NCI-H524 treated with DMSO at 0.1 percent for 48 hours (cell line): ENCODE measurements at regions not wholly inside any gene's neighbourhood (a gene's known extent, or its start where the extent isn't known, plus 50 kb on each side); places are given as distances from the start of the nearest gene placed in this dataset.
"Not testable (repeated sequence)": the region's sequence is repeated elsewhere in the genome, so short reads cannot be mapped to it uniquely, and the experiment has no call there.

Experiments
- DNase-seq: peaks from one replicate; lab custom pipeline; 2025; lab: John Stamatoyannopoulos, UW

GRCh38 chr5:136924490-136924889 lies 559.1 kb upstream of the TRPC7 start:
- DNase-seq = no peak

GRCh38 chr5:136910625-136911024 lies 545.3 kb upstream of the TRPC7 start:
- DNase-seq = no peak

GRCh38 chr5:136909906-136910305 lies 544.6 kb upstream of the TRPC7 start:
- DNase-seq = no peak

GRCh38 chr5:136907371-136907770 lies 542.0 kb upstream of the TRPC7 start:
- DNase-seq = no peak

- no peak for DNase-seq
Measured at GRCh38 chr5:136906545-136906944, 541.2 kb upstream of the TRPC7 start.

GRCh38 chr5:136905571-136905970 lies 540.2 kb upstream of the TRPC7 start:
- no peak for DNase-seq

GRCh38 chr5:136894070-136894469 lies 528.7 kb upstream of the TRPC7 start:
- no peak for DNase-seq

GRCh38 chr5:136892000-136892399 lies 526.7 kb upstream of the TRPC7 start:
- DNase-seq = no peak

- no peak for DNase-seq
Measured at GRCh38 chr5:136891175-136891972, 526.0 kb upstream of the TRPC7 start.

- peak; percentile 95 for DNase-seq
Measured at GRCh38 chr5:136890431-136891148, 525.2 kb upstream of the TRPC7 start.

GRCh38 chr5:136886608-136887007 lies 521.3 kb upstream of the TRPC7 start:
- DNase-seq = peak; percentile 46

GRCh38 chr5:136864960-136865359 lies 499.6 kb upstream of the TRPC7 start:
- no peak for DNase-seq

- DNase-seq = no peak
Measured at GRCh38 chr5:136856648-136857047, 491.3 kb upstream of the TRPC7 start.

- no peak for DNase-seq
Measured at GRCh38 chr5:136853971-136854370, 488.6 kb upstream of the TRPC7 start.

- DNase-seq = no peak
Measured at GRCh38 chr5:136840601-136841000, 475.3 kb upstream of the TRPC7 start.

GRCh38 chr5:136836093-136836492 lies 470.7 kb upstream of the TRPC7 start:
- no peak for DNase-seq

- no peak for DNase-seq
Measured at GRCh38 chr5:136820848-136821247, 455.5 kb upstream of the TRPC7 start.

- no peak for DNase-seq
Measured at GRCh38 chr5:136819526-136820302, 454.4 kb upstream of the TRPC7 start.

- no peak for DNase-seq
Measured at GRCh38 chr5:136816327-136816726, 451.0 kb upstream of the TRPC7 start.

- no peak for DNase-seq
Measured at GRCh38 chr5:136814619-136815378, 449.5 kb upstream of the TRPC7 start.

- DNase-seq = not testable (repeated sequence)
Measured at GRCh38 chr5:136812270-136812669, 446.9 kb upstream of the TRPC7 start.

- DNase-seq = no peak
Measured at GRCh38 chr5:136811551-136811950, 446.2 kb upstream of the TRPC7 start.
